ENCODE measurements at regions not wholly inside any gene's neighbourhood (a gene's known extent, or its start where the extent isn't known, plus 50 kb on each side); places are given as distances from the start of the nearest gene placed in this dataset.

GRCh38 chr18:37714691-37715090 is 149.1 kb upstream of the CELF4 start:
- Histone ChIP-seq H3K27me3 (no peaks in the 10 kb centered on the region), H3K4me1 (no peaks in the 10 kb centered on the region), H3K27ac (no peak overlapping the region), H3K9me3 (no peaks in the 10 kb centered on the region), H3K36me3 (no peaks in the 10 kb centered on the region), H3K4me3 (no peak overlapping the region)
- WGBS: 32% methylated on average over 3 of the region's 3 CpGs
- TF ChIP-seq CTCF (IDR thresholded peaks at IDR 0.05) (no peak), POLR2A (IDR thresholded peaks at IDR 0.05) (no peak), POLR2AphosphoS5 (IDR thresholded peaks at IDR 0.05) (no peak), EP300 (IDR thresholded peaks at IDR 0.05) (no peak)
- DNase-seq (ENCODE audit: low spot score in 2 of 2): no peak

GRCh38 chr18:37712776-37713175 is 147.2 kb upstream of the CELF4 start:
- no peaks in the 10 kb centered on the region for H3K9me3 ChIP-seq
- no peak for DNase-seq (ENCODE audit: low spot score in 2 of 2)
- no peak overlapping the region for H3K4me3 ChIP-seq
- H3K4me1 ChIP-seq: no peaks in the 10 kb centered on the region
- TF ChIP-seq CTCF (IDR thresholded peaks at IDR 0.05) (no peak), POLR2A (IDR thresholded peaks at IDR 0.05) (no peak), EP300 (IDR thresholded peaks at IDR 0.05) (no peak), POLR2AphosphoS5 (IDR thresholded peaks at IDR 0.05) (no peak)
- no peaks in the 10 kb centered on the region for H3K36me3 ChIP-seq
- no peak overlapping the region for H3K27ac ChIP-seq
- no peaks in the 10 kb centered on the region for H3K27me3 ChIP-seq

GRCh38 chr18:37711766-37712505 is 146.3 kb upstream of the CELF4 start:
- no peak for DNase-seq (ENCODE audit: low spot score in 2 of 2)
- TF ChIP-seq EP300 (IDR thresholded peaks at IDR 0.05) (no peak), POLR2AphosphoS5 (IDR thresholded peaks at IDR 0.05) (no peak), POLR2A (IDR thresholded peaks at IDR 0.05) (no peak), CTCF (IDR thresholded peaks at IDR 0.05) (no peak)
- H3K9me3 ChIP-seq: no peaks in the 10 kb centered on the region
- no peaks in the 10 kb centered on the region for H3K36me3 ChIP-seq
- no peak overlapping the region for H3K27ac ChIP-seq
- H3K4me1 ChIP-seq: no peaks in the 10 kb centered on the region
- no peak overlapping the region for H3K4me3 ChIP-seq
- no peaks in the 10 kb centered on the region for H3K27me3 ChIP-seq
- 81% methylated on average over 4 of the region's 4 CpGs for WGBS

- Histone ChIP-seq H3K9me3 (no peaks in the 10 kb centered on the region), H3K4me1 (no peaks in the 10 kb centered on the region), H3K27ac (no peak overlapping the region), H3K36me3 (no peaks in the 10 kb centered on the region), H3K27me3 (no peaks in the 10 kb centered on the region), H3K4me3 (no peak overlapping the region)
- TF ChIP-seq CTCF (IDR thresholded peaks at IDR 0.05): no peak
- no peak for DNase-seq (ENCODE audit: low spot score in 2 of 2)
- 68% methylated on average over 1 of the region's 1 CpG for WGBS
Observed at GRCh38 chr18:37710726-37711125, 145.1 kb upstream of the CELF4 start.

- no peaks in the 10 kb centered on the region for H3K27me3 ChIP-seq
- no peaks in the 10 kb centered on the region for H3K4me1 ChIP-seq
- DNase-seq (ENCODE audit: low spot score in 2 of 2): no peak
- no peak overlapping the region for H3K4me3 ChIP-seq
- 69% methylated on average over 2 of the region's 2 CpGs for WGBS
- H3K27ac ChIP-seq: no peak overlapping the region
- no peaks in the 10 kb centered on the region for H3K36me3 ChIP-seq
- no peaks in the 10 kb centered on the region for H3K9me3 ChIP-seq
- TF ChIP-seq POLR2AphosphoS5 (IDR thresholded peaks at IDR 0.05) (no peak), CTCF (IDR thresholded peaks at IDR 0.05) (no peak), EP300 (IDR thresholded peaks at IDR 0.05) (no peak), POLR2A (IDR thresholded peaks at IDR 0.05) (no peak)
Observed at GRCh38 chr18:37709740-37710139, 144.1 kb upstream of the CELF4 start.
